Esophagus squamous epithelium (tissue), 4 donors: ENCODE measurements at regions not wholly inside any gene's neighbourhood (a gene's known extent, or its start where the extent isn't known, plus 50 kb on each side); places are given as distances from the start of the nearest gene placed in this dataset.

Experiments
- POLR2A ChIP-seq, 4 donors: fragments of 450-650 bp; IDR thresholded peaks; one replicate each; pipeline ENCODE4 v1.6.1; 2017; ENCODE audit warnings: antibody characterized with exemption in 4 of 4, mild to moderate bottlenecking in 4 of 4, moderate library complexity in 3 of 4
- TF ChIP-seq, protein P1 (sequence below), 6 experiments: fragments of 450-650 bp in 4 of 6; fragments of 200-600 bp in 2 of 6; sonication (generic) in 2 of 6; IDR thresholded peaks; one replicate each; pipeline ENCODE4 v1.5.1; 2016 to 2019; ENCODE audit warnings: antibody characterized with exemption in 6 of 6, mild to moderate bottlenecking in 4 of 6, moderate library complexity in 4 of 6

DNA sequence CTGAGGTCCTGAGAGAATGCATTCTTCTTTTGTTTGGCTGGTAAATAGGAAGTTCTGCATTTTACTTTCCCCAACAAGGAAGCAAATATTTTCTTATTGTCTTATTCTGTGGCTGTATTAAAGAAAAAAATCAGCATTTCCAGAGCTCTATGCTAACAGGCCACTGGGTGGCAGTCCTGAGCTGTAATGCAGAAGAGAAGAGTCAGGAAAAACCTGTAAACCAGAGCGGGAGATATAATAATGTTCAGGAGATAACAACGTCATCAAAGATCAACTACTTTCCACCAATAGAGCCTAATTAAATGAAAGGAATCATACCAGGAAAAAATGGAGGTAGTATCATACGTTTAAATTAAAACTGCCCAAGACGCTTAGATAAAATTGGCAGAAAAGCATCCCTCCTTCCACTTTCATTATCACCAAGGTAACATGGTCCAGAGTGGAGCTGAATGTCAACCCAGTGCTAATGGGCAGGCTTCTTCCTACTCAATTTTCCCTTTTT lies 55.6 kb upstream of the CARMIL1 start:
- TF ChIP-seq, protein P1, sequence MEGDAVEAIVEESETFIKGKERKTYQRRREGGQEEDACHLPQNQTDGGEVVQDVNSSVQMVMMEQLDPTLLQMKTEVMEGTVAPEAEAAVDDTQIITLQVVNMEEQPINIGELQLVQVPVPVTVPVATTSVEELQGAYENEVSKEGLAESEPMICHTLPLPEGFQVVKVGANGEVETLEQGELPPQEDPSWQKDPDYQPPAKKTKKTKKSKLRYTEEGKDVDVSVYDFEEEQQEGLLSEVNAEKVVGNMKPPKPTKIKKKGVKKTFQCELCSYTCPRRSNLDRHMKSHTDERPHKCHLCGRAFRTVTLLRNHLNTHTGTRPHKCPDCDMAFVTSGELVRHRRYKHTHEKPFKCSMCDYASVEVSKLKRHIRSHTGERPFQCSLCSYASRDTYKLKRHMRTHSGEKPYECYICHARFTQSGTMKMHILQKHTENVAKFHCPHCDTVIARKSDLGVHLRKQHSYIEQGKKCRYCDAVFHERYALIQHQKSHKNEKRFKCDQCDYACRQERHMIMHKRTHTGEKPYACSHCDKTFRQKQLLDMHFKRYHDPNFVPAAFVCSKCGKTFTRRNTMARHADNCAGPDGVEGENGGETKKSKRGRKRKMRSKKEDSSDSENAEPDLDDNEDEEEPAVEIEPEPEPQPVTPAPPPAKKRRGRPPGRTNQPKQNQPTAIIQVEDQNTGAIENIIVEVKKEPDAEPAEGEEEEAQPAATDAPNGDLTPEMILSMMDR (IDR thresholded peaks at IDR 0.05): peak; percentile 67 to 91 (median 84)
- TF ChIP-seq POLR2A (IDR thresholded peaks at IDR 0.05): no peak
